ENCODE measurements at regions not wholly inside any gene's neighbourhood (a gene's known extent, or its start where the extent isn't known, plus 50 kb on each side); places are given as distances from the start of the nearest gene placed in this dataset.

DNA sequence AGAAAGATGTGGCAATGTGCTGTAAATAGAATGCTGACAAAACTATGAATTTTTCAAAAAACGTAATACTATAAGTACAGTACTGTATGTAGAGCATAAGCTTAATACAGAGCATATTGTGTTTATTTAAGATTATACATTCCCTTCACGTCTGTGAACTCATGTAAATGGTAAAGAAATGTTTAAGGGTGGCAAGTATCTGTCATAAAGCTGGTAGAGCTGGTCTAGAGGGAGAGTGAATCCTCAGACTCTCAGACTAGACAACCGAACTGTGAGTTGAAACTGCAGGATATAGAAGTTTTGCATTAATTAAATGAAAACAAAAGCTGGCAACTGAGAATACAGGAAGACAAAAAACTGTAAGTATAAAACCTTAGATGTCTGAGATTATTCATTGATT lies 87.3 kb upstream of the ANXA1 start:
- Histone ChIP-seq H3K36me3 (ENCODE audit: control insufficient read depth, insufficient read depth, low read length) (no peaks in the 10 kb centered on the region), H3K56ac (ENCODE audit: extremely low read depth, insufficient read depth, low read length) (no peak overlapping the region), H3K23ac (ENCODE audit: low read depth, low read length) (no peak overlapping the region), H3K4me1 (ENCODE audit: control insufficient read depth, insufficient read depth, low read length) (no peaks in the 10 kb centered on the region), H2AK5ac (ENCODE audit: low read depth, low read length) (no peak overlapping the region), H3K4me3 (ENCODE audit: insufficient read depth, low read depth, low read length) (no peak overlapping the region), H3K27ac (ENCODE audit: insufficient read depth, low read length) (no peak overlapping the region), H3K27me3 (ENCODE audit: control insufficient read depth, insufficient read depth, low read length) (no peaks in the 10 kb centered on the region), H2AK9ac (replicated peaks; ENCODE audit: low read depth, low read length, poor library complexity) (no peak overlapping the region), H4K91ac (ENCODE audit: insufficient read depth, low read depth, low read length) (no peak overlapping the region), H2BK20ac (ENCODE audit: low read depth, low read length) (no peak overlapping the region), H3K18ac (ENCODE audit: low read depth, low read length) (no peak overlapping the region), H2AFZ (replicated peaks; ENCODE audit: low read length, poor library complexity) (no peak overlapping the region), H4K8ac (ENCODE audit: low read depth in 2 of 2, low read length in 2 of 2) (no peak overlapping the region), H3K14ac (replicated peaks; ENCODE audit: low read depth, low read length) (no peak overlapping the region), H3K9me3 (ENCODE audit: control insufficient read depth, insufficient read depth, low read length) (no peaks in the 10 kb centered on the region), H2BK5ac (ENCODE audit: low read depth, low read length, poor library complexity, severe bottlenecking) (no peak overlapping the region), H3K9me1 (ENCODE audit: insufficient read depth, low read length) (no peaks in the 10 kb centered on the region), H4K5ac (ENCODE audit: low read depth, low read length) (no peak overlapping the region), H4K20me1 (ENCODE audit: insufficient read depth, low read length) (no peaks in the 10 kb centered on the region), H3K79me1 (ENCODE audit: low read depth in 1 of 2, low read length in 2 of 2) (no peaks in the 10 kb centered on the region), H3K4ac (ENCODE audit: low read depth, low read length) (no peak overlapping the region), H2BK15ac (ENCODE audit: low read depth, low read length) (no peak overlapping the region), H3K4me2 (ENCODE audit: low read depth, low read length) (no peak overlapping the region), H2BK120ac (ENCODE audit: low read depth, low read length) (no peak overlapping the region), H3K9ac (ENCODE audit: low read depth, low read length) (no peak overlapping the region)
- BruUV-seq (replicated peaks), result no TSS peak
- POLR2A ChIA-PET (ENCODE audit: unreplicated experiment), result no interaction called here
- no peak for DNase-seq
- in situ Hi-C loops (cut with MboI; ENCODE audit: low sequenced_read_pairs), result no loop called here
- WGBS, 2 experiments (ENCODE audit: extremely low coverage in 2 of 2, insufficient read length in 1 of 2), result no CpG with 5 or more reads among the region's 3 CpGs
- ATAC-seq (ENCODE audit: low read depth), result no peak
- CTCF ChIA-PET, result interaction anchor here (0.9 kb wide), 1 partner anchor 18 kb away, joined by 3 read pairs; no protein-coding TSS in a partner anchor
- TF ChIP-seq SMC3 (IDR thresholded peaks at IDR 0.05; ENCODE audit: low read depth, low read length) (no peak), MAZ (IDR thresholded peaks at IDR 0.05; ENCODE audit: borderline replicate concordance, low read depth, low read length) (no peak), CEBPB (IDR thresholded peaks at IDR 0.05; ENCODE audit: low read depth, low read length) (no peak), MAFK (IDR thresholded peaks at IDR 0.05; ENCODE audit: low read depth, low read length) (no peak), NFE2L2 (IDR thresholded peaks at IDR 0.05; ENCODE audit: low read depth, low read length) (no peak), BHLHE40 (IDR thresholded peaks at IDR 0.05; ENCODE audit: low read depth, low read length) (no peak), RAD21 (IDR thresholded peaks at IDR 0.05; ENCODE audit: low read length) (no peak), RCOR1 (IDR thresholded peaks at IDR 0.05; ENCODE audit: insufficient replicate concordance, low read length) (no peak), RFX5 (IDR thresholded peaks at IDR 0.05; ENCODE audit: low read depth, low read length) (no peak), FOS (IDR thresholded peaks at IDR 0.05; ENCODE audit: low read depth, low read length) (no peak), POLR2A (IDR thresholded peaks at IDR 0.05; ENCODE audit: low read depth, low read length) (no peak), MXI1 (IDR thresholded peaks at IDR 0.05; ENCODE audit: borderline replicate concordance, low read depth, low read length) (no peak), CHD1 (IDR thresholded peaks at IDR 0.05; ENCODE audit: low read depth, low read length) (no peak)
- TF ChIP-seq, protein P1, sequence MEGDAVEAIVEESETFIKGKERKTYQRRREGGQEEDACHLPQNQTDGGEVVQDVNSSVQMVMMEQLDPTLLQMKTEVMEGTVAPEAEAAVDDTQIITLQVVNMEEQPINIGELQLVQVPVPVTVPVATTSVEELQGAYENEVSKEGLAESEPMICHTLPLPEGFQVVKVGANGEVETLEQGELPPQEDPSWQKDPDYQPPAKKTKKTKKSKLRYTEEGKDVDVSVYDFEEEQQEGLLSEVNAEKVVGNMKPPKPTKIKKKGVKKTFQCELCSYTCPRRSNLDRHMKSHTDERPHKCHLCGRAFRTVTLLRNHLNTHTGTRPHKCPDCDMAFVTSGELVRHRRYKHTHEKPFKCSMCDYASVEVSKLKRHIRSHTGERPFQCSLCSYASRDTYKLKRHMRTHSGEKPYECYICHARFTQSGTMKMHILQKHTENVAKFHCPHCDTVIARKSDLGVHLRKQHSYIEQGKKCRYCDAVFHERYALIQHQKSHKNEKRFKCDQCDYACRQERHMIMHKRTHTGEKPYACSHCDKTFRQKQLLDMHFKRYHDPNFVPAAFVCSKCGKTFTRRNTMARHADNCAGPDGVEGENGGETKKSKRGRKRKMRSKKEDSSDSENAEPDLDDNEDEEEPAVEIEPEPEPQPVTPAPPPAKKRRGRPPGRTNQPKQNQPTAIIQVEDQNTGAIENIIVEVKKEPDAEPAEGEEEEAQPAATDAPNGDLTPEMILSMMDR (conservative IDR thresholded peaks at IDR 0.05; ENCODE audit: low read depth, low read length), result no peak
- TF ChIP-seq, protein P2, sequence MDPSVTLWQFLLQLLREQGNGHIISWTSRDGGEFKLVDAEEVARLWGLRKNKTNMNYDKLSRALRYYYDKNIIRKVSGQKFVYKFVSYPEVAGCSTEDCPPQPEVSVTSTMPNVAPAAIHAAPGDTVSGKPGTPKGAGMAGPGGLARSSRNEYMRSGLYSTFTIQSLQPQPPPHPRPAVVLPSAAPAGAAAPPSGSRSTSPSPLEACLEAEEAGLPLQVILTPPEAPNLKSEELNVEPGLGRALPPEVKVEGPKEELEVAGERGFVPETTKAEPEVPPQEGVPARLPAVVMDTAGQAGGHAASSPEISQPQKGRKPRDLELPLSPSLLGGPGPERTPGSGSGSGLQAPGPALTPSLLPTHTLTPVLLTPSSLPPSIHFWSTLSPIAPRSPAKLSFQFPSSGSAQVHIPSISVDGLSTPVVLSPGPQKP (IDR thresholded peaks at IDR 0.05; ENCODE audit: borderline replicate concordance, low read depth, low read length), result no peak
- TF ChIP-seq, protein P3, sequence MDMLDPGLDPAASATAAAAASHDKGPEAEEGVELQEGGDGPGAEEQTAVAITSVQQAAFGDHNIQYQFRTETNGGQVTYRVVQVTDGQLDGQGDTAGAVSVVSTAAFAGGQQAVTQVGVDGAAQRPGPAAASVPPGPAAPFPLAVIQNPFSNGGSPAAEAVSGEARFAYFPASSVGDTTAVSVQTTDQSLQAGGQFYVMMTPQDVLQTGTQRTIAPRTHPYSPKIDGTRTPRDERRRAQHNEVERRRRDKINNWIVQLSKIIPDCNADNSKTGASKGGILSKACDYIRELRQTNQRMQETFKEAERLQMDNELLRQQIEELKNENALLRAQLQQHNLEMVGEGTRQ (IDR thresholded peaks at IDR 0.05; ENCODE audit: low read depth, low read length), result no peak
- intact Hi-C loops (cut with micrococcal nuclease), result no loop called here
- dilution Hi-C loops (cut with HindIII; ENCODE audit: low sequenced_read_pairs, unreplicated experiment), result no loop called here

All from IMR-90 (cell line).